ENCODE measurements at regions not wholly inside any gene's neighbourhood (a gene's known extent, or its start where the extent isn't known, plus 50 kb on each side); places are given as distances from the start of the nearest gene placed in this dataset.

DNA sequence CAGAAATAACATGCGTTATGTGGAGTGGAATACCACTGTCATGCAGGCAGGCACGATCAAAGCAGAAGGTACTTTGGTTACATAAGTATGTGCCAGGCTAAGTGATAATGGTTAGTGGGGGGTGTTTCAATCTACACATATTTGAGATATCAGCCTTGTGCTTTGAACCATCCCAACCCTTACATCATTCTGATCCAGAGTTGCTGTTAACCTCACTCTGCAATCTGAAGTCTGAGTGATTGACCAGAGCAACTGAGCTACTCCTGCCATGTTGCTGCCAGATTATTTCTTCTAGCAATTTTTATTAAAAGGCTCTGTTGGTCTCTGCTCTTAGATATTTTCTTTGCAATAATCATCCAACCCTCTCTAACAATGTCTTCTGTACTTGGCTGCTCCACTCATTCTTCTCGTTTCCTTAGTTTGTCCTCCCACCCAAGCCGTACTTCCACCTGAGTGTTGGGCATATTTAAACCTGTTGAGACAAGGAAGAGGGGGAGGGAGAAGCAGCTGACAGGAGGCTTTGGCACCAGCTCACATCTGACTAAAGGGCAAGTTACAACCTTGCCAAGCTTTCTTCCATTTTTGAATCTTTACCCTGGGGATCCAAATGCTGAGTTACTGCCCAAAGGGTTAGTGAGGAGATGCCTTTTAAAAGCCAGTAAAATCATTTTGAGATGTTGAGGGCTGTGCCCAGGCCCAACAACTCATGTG lies 114.1 kb upstream of the SESN3 start:
- TF ChIP-seq, protein P1, sequence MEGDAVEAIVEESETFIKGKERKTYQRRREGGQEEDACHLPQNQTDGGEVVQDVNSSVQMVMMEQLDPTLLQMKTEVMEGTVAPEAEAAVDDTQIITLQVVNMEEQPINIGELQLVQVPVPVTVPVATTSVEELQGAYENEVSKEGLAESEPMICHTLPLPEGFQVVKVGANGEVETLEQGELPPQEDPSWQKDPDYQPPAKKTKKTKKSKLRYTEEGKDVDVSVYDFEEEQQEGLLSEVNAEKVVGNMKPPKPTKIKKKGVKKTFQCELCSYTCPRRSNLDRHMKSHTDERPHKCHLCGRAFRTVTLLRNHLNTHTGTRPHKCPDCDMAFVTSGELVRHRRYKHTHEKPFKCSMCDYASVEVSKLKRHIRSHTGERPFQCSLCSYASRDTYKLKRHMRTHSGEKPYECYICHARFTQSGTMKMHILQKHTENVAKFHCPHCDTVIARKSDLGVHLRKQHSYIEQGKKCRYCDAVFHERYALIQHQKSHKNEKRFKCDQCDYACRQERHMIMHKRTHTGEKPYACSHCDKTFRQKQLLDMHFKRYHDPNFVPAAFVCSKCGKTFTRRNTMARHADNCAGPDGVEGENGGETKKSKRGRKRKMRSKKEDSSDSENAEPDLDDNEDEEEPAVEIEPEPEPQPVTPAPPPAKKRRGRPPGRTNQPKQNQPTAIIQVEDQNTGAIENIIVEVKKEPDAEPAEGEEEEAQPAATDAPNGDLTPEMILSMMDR (IDR thresholded peaks at IDR 0.05) = no peak
- TF ChIP-seq POLR2A (IDR thresholded peaks at IDR 0.05) = no peak

All from right lobe of liver (tissue), 4 donors.